Stimulated activated CD8-positive, alpha-beta memory T cell treated with anti-CD3 and anti-CD28 coated beads, Interleukin-15, amount 100 ng/mL, for 48 hours (primary cell): ENCODE measurements at regions not wholly inside any gene's neighbourhood (a gene's known extent, or its start where the extent isn't known, plus 50 kb on each side); places are given as distances from the start of the nearest gene placed in this dataset.
"Not testable (repeated sequence)": the region's sequence is repeated elsewhere in the genome, so short reads cannot be mapped to it uniquely, and the experiment has no call there.

ENCODE experiments used
- DNase-seq, 2 donors: peaks; one replicate each; pipeline ENCODE4 v3.0.0-alpha.2; 2020; ENCODE audit warnings: low read depth in 2 of 2

- no peak for DNase-seq
Measured at GRCh38 chr11:45386972-45387371, 100.8 kb upstream of the SYT13 start.

DNA sequence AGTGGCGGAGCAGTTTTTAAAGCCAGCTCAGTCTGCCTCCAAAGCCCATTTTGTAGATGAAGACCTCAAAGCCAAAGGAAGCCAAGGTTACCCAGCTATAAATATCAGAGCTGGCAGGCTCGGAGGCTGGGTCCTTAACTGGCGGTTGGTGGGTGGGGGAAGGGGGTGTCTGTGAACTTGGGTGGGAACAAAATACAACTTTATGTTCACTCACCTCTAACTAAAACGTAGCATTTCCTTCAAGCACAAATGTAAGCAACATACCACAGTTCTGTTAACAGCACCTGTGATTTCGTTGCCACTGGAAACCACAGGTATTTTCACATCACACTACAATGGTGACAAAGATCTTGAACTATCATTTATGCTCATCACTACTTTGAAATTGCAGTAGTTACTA is 99.7 kb upstream of the SYT13 start:
- no peak for DNase-seq

GRCh38 chr11:45385423-45385822 is 99.3 kb upstream of the SYT13 start:
- DNase-seq, result no peak

DNA sequence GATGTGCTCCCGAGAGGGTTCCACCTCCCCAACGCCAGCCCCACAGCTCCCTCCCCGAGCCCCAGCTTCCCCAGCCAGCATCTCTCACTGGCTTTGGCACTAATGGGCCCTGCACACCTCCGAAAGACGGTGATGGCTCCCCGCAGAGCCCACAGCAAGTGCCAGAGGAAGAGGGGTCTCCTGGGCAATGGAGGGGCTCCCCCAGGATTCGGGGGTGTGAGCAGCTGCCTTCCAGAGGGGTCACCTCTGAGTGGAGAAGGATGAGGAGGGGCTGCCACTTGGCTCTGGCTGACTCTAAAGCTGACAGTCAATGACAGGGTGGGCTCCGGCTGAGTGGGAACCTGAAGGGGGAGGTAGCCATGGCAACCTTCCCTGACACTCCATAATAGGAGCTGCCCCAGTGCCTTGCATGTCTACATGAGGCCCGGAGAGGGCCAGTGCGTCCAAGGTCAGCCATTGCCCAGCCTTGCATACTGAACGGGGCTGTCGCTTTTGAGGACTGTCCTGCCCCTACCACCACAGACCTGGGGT is 98.6 kb upstream of the SYT13 start:
- DNase-seq, result no peak

DNA sequence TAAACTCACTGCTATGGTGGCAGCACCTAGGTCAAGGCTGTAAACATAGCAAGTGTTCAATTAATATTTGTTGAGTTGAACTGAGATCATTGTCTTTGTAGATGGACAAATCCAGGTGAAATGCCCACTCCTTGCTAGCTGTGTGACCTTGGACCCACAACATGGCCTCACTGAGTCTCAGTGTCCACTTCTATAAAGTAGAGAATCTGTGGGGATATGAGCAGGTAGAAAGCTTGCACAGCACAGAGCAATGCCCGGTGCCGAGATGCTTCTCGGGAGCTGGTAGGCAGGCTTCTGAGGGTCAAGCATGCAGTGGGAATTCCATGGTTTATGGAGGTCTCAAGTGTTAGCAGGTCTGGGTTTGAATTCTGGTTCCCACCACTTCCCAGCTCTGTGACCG is 97.9 kb upstream of the SYT13 start:
- DNase-seq, result no peak

DNA sequence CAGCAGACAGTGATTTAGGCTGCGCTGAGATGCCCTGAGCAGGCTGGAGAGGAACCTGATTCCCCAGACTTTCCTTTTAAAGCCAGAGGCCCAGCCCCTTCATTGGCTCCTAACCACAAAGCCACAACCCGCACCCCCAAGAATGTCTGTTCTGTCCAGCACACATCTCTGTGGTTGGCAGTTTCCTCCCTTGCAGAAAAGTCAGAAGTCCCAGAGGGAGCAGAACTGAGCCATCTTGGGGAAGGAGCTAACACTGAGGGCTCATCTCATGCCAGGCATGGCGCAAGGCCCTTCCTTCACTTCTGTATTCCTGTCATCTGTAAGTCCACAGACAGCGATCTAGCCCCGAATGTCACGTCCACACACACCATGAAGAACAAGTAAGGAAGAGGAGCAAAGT is 97.1 kb upstream of the SYT13 start:
- no peak for DNase-seq

DNA sequence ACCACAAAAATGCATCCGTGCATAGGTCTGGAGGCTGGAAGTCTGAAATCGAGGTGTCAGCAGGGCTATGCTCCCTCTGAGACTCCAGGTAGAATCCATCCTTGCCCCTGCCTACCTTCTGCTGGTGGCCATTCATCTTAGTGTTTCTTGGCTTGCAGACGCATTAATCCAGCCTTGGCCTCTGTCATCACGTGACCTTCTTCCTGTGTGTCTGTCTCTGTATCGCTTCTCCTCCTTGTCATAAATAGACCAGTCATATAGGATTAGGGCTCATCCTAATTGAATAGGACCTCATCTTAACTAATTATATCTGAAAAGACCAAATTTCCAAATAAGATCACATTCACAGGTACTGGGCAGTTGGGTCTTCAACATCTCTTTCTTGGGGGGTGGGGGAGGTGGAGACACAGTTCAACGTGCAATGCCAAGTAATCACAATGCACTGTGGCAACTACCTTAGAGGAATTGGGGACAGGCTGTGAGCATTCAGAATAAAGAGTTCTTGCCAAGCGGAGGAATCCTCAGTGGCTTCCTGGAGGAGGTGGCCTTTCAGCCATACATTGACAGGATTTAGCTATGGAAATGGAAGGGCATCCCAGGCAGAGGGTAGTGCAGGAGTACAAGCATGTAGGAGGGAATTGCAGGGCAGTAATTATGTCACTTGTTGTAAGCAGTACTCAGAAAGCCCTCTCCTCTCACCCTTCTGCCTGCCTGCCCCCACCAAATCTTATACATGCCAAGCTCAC is 96.2 kb upstream of the SYT13 start:
- no peak for DNase-seq

DNA sequence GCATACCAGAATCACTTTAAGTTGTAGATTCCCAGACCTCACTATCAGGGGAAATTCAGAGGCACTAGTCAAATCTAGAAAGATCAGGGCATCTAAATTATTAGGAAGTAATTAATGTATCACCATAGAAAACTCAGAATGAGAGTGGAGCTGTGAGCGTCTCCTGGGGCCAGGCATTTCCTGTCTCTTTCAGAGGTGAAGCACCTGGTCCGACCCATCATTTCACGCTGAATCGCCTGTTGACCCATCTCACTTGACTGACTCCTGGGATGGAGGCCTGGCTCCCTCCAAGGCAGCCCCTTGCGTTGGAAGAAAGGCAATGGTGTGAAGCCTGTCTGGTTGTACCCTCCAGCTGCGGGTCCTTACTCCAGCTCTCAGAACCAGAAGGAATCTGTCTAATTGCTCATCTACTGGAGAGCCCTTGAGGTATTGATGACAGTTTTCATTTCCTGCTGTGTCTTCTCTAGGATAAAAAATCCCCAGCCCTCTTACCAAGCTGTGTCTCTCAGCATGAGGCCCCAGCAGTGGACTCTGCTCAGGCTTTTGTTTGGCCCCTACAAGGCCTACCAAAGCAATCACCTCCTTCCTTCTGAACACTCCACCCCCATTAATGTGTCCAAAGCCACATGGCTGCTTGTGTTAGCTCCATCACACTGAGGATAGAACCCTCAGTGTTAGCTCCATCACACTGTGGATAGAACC is 93.2 kb upstream of the SYT13 start:
- no peak for DNase-seq

DNA sequence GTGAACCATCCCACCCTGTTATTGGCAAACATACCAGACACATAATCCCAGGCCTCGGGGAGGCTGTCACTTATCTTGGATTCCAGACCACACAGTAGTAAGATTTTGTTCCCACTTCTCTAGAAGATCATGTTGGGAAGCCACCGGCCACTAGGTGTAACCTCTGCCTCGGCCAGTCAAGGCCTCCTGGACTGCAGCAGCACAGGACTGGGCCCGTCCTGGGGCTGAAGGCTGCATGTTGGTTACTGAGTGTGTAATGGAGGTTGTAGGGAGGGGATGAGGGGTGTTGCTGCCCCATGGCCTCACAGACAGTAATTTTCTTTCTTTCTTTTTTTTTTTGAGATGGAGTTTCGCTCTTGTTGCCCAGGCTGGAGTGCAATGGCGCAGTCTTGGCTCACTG is 92.4 kb upstream of the SYT13 start:
- DNase-seq, result no peak

- no peak for DNase-seq
Measured at GRCh38 chr11:45374653-45375059, 88.5 kb upstream of the SYT13 start.

- no peak for DNase-seq
Measured at GRCh38 chr11:45374130-45374529, 88.0 kb upstream of the SYT13 start.

DNA sequence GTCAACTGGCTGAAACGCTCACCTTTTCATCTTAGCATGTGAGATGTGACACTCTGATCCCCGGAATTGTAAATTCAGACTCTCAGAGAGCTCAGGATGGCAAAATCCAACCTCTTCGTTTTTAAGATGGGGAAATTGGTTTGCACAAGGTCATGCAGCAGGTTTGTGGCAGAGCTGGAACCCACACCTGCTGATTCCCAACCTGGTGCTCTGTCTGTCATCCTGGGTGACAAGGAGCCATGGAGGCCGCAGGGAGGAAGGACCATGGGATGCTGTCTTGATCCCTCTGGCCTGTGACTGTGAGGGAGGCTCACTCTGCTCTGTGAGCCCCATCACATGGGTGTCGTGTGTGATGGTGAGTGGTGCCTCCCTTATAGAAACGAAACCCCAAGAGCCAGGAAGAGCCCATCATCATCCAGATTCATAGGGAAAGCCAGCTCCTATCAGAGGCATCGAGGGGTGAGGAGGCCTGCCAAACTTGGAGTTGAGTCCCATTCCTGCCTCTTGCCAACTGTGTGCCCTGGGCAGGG is 87.4 kb upstream of the SYT13 start:
- DNase-seq, result no peak

- DNase-seq, result not testable (repeated sequence)
Measured at GRCh38 chr11:45372414-45372813, 86.3 kb upstream of the SYT13 start.

DNA sequence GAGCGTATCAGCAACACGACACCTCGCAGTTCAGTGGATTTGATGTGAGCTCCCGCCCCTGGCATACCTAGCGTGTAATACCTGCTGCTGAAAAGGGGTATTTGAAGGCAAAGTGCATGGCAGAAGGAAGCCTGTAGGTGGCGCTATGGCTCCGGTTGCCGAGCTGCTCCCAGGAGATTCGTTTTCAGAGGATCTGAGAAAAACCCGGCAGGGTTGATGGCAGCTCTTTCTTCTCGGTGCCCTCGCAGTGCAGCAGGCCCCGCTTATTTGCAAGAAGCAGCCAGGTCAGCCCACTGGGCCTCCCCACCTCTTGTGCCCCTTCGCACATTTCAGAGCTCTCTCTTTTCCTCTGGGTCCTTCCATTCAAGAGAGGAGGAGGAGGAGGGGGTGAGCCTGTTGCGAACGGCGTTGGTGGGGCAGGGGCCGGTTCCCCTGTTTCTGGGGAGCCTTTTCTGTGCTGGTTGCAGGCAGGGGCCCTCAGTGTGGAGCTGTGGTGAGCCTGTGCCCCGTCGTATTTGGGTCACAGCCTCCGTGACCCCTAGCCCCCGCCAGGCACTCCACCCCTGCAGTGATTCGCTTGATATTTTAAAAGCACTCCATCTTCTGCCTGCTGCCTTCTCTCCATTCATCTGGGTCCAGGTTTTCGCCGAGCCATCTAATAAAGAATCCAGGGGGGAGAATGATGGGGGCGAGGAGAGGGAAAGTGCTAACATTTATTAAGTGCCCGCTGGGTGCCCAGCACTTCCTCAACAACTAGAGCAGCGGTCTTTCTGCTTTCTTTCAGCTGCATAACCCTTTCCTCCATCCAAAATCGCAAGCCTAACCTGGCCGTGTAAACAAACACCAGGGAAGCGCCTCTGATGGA is 85.3 kb upstream of the SYT13 start:
- peak; percentile 15 to 42 for DNase-seq

DNA sequence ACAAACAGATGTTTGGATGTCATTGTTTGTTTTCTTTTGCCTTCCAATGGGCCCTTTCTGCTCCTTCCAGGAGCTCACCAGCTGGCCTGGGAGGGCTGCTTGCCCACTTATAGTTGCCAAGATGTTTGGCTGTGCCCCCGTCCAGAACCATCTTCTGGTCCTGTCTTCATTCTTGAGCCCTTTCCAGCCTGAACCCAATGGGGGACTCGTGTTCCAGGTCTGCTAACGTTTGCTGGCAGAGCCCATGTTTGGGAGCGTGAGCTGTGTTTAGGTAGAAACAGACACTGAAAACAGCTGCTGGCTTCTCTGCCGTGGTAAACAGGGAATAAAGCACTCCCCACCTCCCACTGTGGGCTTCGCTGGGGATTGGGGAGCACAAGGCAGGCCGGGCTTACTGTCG is 83.2 kb upstream of the SYT13 start:
- no peak for DNase-seq

DNA sequence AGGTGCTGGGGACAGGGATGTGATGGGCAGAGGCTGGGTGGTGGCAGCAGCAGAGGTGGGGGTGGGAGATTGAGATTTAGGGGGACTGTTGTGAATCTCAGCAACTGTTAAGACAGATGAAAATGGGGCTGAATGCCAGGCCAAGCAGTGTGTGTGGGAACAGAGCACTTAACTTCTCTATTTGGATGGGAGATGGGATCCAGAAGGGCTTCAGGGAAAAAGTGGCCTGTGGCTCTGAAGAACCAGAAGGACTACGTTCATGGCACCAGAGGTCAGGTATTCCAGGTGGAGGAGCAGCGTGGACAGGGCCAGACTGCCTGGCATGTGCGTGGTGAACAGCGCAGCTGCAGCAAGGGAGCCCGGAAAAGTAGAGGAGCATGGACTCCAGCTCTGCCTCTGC is 82.6 kb upstream of the SYT13 start:
- no peak for DNase-seq

DNA sequence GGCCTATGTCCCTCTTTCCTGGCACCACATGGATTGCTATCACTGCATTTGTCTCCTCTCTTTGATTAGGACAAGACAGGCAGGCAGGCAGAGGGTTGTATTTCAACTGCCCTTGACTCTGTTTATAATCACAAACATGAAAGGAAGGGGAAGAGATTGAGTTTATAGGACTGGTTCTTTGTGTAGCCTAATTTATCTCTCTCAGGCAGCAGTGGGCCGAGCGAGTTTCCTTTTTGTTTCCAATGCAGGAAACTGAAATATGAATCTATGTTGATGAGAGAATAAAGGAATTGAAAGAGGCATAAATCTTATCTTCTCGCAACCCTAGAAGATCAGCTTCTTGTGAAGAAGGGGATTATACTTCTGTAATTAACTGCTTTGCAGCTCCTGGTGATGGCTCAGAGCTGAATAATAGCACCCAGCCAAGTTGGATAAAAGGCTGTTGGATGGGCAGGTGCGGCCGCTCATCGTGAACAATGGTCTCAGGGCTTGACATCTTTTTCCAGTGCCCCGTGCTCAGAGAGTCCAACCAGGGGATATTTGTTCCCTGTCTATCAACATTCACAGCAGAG is 80.6 kb upstream of the SYT13 start:
- no peak for DNase-seq

DNA sequence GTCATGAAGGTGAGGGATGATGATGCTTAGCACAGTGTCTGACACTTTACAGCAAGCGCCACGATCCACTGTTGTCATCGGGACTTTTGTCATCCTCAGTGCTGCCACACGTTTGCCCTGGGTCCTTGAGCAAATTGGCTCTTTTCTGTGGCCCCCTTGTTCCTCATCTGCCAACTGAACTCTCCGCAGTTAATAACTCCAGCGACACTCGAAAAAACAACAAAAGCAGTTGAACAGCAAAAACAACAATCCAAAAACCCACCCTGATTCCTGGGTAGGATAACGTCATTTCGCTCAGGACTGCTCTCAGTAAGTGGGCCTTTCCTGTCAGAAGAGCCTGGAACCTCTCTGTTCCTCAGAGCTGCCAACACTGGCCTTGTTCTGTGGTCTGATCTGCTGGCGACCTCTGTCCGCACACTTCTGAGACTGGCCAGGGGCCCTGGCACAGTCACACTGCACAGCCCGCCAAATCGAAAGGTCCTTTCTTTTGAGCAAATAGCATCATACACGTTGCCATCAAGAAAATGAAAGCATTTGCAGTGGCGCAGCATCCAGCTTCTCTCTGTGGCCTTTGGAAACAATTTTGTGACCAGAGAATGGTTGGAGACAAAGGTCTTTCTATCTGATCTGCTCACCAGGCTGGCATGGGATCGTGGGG is 79.9 kb upstream of the SYT13 start:
- DNase-seq, result no peak

- no peak for DNase-seq
Measured at GRCh38 chr11:45362636-45363035, 76.5 kb upstream of the SYT13 start.

DNA sequence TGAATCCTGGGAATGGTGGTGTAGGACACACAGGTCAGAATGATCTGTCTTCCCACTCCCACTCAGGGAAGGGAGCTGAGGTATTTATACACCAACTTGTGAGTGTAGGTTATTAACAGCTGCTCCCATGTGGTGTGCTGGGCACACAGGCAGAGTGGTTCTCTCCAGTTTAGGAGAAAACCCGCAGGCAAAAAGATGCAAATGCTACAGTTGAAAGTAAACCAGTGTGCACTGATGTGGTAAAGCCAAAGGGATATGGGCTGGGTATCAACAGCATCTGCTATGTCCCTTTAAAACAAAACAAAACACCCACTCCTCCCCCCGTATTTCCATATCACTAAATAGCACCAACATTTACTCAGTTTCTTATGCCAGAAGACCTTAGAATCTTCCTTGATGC is 75.4 kb upstream of the SYT13 start:
- no peak for DNase-seq

DNA sequence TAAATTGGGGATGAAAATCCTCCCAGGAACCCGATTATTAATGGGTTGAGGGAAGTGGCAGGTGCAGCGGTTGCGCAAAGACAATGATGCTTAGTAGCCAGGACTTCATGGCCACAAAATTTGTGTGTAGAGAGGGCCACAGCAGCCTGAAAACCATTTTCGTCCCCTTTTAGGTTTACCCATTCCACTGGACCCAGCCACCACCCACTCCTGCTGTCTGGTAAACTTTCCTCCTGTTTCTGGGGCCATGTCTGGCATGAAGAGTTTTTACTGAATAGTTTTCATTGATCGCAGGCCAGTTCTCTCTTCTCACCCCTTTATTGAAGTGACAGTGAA is 69.5 kb upstream of the SYT13 start:
- DNase-seq, result no peak
